Adipocyte (in vitro differentiated cells): ENCODE measurements at regions not wholly inside any gene's neighbourhood (a gene's known extent, or its start where the extent isn't known, plus 50 kb on each side); places are given as distances from the start of the nearest gene placed in this dataset.

Experiments
- DNase-seq: peaks from one replicate; pipeline ENCODE4 v3.0.0-alpha.2; 2015; ENCODE audit warnings: low read depth
- H3K27me3 ChIP-seq: replicated peaks from 2 replicates; pipeline ENCODE4 v1.7.0; 2013; ENCODE audit warnings: mild to moderate bottlenecking, low read length, moderate library complexity; ENCODE audit not compliant: control insufficient read depth, insufficient read depth
- H3K36me3 ChIP-seq: 2 replicates; pipeline ENCODE4 v1.7.0; 2013; ENCODE audit warnings: low read length, mild to moderate bottlenecking, moderate library complexity; ENCODE audit not compliant: control insufficient read depth, insufficient read depth, severe bottlenecking
- H3K4me1 ChIP-seq: 2 replicates; pipeline ENCODE4 v1.7.0; 2013; ENCODE audit warnings: mild to moderate bottlenecking, low read length, moderate library complexity; ENCODE audit not compliant: control insufficient read depth, insufficient read depth
- H3K4me3 ChIP-seq: 2 replicates; pipeline ENCODE4 v1.7.0; 2013; ENCODE audit warnings: mild to moderate bottlenecking, low read length, moderate library complexity
- H3K9ac ChIP-seq: 2 replicates; pipeline ENCODE4 v1.7.0; 2013; ENCODE audit warnings: mild to moderate bottlenecking, low read length, moderate library complexity
- H3K9me3 ChIP-seq: 2 replicates; pipeline ENCODE4 v1.7.0; 2013; ENCODE audit warnings: mild to moderate bottlenecking, low read length, moderate library complexity; ENCODE audit not compliant: control insufficient read depth

DNA sequence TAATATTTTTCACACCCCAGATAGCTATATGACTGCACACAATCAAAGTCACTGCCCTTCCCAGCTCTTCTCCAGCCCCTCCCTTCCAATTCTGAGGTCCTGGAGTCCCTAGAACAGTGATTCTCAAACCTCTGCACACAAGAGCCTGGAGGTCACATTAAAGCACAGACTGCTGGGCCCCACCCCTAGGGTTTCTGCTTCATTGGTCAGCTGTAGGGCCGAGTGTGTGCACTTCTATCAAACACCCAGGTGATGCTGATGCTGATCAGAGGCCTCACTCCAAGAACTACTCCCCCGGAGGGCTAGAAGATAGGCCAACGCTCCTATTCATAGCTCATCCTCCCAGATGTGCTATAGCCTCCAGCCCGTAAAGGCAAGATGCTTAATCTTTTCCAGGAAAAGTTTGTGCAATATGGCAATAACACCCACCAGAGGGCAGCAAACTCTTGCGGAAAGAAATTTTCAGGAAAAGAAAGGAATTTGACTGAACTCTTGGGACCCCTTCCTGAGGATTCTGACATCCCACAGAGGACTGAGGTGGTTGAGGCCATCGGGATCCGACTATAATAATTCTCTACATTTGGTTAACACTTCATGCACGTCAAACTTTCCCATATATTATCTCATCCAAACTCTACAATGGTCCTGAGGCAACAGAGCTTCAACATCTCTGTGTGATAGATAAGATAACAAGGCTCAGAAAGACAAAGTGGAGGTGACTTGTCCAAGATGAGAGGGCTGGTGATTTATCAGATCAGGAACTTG lies 194.2 kb upstream of the PKDCC start:
- Histone ChIP-seq H3K36me3 (no peaks in the 10 kb centered on the region), H3K27me3 (no peaks in the 10 kb centered on the region), H3K4me3 (no peak overlapping the region), H3K4me1 (peaks cover 9% of the 10 kb centered on the region), H3K9ac (no peak overlapping the region), H3K9me3 (no peaks in the 10 kb centered on the region)
- peak; percentile 87 for DNase-seq

DNA sequence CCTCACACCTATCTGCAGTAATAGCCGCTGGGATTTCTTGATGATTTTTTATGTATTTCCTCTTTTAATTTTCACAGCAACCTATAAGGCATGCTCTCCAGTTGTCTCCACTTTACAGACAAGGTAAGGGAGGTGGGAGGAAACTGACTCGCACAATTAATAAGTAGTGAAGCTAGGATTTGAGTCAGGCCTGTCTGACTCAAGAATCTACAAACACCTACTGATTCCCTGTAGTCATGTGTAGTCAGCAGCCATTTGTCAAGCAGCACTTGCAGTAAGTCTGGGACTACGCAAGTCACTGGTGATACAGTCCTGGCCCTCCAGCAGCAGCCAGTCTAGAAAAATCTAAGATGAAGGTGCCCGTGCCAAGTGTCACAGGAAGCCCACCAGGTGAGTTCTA lies 193.6 kb upstream of the PKDCC start:
- Histone ChIP-seq H3K4me3 (no peak overlapping the region), H3K9ac (no peak overlapping the region), H3K4me1 (peaks cover 9% of the 10 kb centered on the region), H3K36me3 (no peaks in the 10 kb centered on the region), H3K9me3 (no peaks in the 10 kb centered on the region), H3K27me3 (no peaks in the 10 kb centered on the region)
- no peak for DNase-seq

DNA sequence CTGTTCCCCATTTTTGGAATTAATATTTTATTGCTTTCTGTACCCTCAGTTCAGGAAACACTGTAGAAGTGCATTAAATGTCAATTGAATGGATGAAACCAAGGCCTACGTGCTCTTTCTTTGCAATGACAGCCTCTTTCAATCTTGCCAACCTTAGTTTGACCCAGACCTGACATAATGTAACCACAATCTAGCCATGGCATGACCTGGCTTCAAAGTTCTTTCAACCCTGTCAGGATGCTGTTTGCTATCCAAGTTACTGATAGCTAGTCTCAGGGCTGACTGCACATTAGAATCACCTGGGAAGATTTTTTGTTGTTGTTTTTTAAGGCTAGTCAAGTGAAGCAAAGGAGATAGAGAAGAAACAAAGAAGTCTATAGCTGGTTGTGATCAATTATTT lies 190.9 kb upstream of the PKDCC start:
- H3K9me3 ChIP-seq = no peaks in the 10 kb centered on the region
- no peak overlapping the region for H3K9ac ChIP-seq
- peaks cover 30% of the 10 kb centered on the region for H3K4me1 ChIP-seq
- DNase-seq = no peak
- H3K27me3 ChIP-seq = no peaks in the 10 kb centered on the region
- no peak overlapping the region for H3K4me3 ChIP-seq
- H3K36me3 ChIP-seq = no peaks in the 10 kb centered on the region

DNA sequence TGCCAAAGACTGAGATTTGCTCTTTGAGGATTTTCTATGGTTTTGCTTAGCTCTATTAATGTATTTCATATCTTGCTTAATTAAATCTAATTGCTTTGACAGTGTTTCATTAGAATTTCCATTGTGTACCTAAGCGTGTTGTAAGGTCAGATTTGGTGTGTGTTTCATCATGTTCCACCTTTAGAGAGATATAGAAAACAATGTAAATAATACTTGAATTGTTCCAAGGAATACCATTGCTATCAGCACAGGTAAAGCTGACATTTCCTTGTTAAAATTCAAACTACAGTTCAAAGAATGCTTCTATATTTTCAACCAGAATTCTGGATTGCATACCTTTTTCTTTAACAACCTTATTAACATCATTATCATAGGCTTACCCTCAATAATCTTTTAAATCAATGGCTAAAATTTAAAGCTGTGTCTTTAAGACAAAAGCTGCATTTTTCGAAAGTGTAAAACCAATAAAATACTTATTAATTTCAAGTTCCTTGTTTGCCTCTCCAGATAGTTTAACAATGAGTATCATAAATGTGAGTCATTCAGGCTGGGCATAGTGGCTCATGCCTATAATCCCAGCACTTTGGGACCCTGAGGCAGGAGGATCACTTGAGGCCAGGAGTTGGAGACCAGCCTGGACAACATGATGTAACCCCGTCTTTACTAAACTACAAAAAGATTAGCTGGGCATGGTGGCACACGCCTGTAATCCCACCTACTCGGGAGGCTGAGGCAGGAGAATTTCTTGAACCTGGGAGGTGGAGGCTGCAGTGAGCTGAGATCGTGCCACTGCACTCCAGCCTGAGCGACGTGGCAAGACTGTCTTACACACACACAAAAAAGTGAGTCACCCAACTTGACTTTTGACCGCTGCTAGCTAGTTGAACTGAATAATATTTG lies 188.0 kb upstream of the PKDCC start:
- peak overlapping the region; percentile 67 for H3K4me3 ChIP-seq
- no peaks in the 10 kb centered on the region for H3K9me3 ChIP-seq
- no peaks in the 10 kb centered on the region for H3K36me3 ChIP-seq
- no peaks in the 10 kb centered on the region for H3K27me3 ChIP-seq
- peak; percentile 43 for DNase-seq
- H3K4me1 ChIP-seq = peaks cover 26% of the 10 kb centered on the region
- H3K9ac ChIP-seq = peak overlapping the region; percentile 77

DNA sequence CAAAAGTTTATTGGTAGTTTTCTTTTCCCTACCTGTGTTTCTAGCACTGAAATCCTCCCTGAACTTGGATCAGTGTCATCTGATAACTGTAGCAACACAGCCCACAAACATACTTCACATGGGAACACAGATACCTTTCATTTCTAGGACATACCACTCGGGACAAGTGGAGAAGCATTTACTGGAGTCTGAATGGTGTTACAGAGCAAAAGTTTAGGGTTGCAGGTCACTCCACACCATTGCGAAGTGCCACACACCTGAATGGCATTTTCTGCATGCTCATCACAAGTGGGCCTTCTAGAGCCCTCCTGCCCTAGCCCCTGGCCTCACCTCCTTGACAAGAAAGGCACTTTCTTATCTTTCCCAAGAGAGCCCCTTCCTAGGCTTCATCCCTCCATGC lies 184.8 kb upstream of the PKDCC start:
- H3K9me3 ChIP-seq = no peaks in the 10 kb centered on the region
- no peaks in the 10 kb centered on the region for H3K27me3 ChIP-seq
- no peak overlapping the region for H3K4me3 ChIP-seq
- no peak for DNase-seq
- H3K9ac ChIP-seq = no peak overlapping the region
- peaks cover 52% of the 10 kb centered on the region for H3K4me1 ChIP-seq
- no peaks in the 10 kb centered on the region for H3K36me3 ChIP-seq

DNA sequence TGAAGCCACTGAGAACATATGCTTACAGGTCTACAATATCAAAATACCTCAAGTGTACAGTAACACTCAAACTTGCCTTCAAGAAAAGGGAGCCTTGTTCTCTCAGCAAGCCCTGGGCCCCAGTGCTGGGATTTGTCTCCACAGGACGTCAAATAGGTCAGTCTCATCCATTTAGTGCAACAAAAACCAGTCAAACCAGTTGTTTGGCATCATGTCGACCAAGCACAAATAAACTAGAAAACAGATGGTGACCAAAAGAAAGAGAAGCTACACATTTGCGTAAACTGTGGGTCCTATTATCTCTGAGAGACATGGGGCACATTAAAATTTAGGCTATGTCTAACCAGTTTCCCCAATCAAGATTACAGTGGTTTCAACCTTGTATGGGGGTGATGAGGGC lies 182.6 kb upstream of the PKDCC start:
- H3K4me1 ChIP-seq = peaks cover 52% of the 10 kb centered on the region
- H3K27me3 ChIP-seq = no peaks in the 10 kb centered on the region
- H3K9me3 ChIP-seq = no peaks in the 10 kb centered on the region
- H3K36me3 ChIP-seq = no peaks in the 10 kb centered on the region
- H3K9ac ChIP-seq = no peak overlapping the region
- no peak overlapping the region for H3K4me3 ChIP-seq
- no peak for DNase-seq

DNA sequence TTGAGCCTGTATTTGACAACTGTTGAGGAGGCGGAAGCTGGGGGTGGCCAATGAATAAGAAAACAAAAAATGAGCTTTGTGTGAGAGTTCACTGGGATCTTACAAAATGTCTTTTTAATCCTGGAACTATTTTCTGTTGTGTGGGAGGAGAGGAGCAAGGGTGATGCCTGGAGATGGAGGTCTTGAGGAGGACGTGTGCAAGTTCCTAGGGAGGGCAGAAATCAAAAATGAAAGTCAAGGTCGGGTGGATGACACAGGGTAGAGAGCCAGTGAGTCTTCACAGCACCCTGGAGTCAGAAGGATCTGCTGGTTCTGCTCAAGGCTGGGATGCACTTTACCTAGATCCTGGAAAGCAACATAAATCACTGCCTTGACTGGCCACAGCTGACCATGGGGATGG lies 180.3 kb upstream of the PKDCC start:
- Histone ChIP-seq H3K9me3 (no peaks in the 10 kb centered on the region), H3K4me3 (peak overlapping the region; percentile 67), H3K36me3 (no peaks in the 10 kb centered on the region), H3K27me3 (no peaks in the 10 kb centered on the region), H3K9ac (peak overlapping the region; percentile 78), H3K4me1 (peaks cover 52% of the 10 kb centered on the region)
- DNase-seq = no peak

DNA sequence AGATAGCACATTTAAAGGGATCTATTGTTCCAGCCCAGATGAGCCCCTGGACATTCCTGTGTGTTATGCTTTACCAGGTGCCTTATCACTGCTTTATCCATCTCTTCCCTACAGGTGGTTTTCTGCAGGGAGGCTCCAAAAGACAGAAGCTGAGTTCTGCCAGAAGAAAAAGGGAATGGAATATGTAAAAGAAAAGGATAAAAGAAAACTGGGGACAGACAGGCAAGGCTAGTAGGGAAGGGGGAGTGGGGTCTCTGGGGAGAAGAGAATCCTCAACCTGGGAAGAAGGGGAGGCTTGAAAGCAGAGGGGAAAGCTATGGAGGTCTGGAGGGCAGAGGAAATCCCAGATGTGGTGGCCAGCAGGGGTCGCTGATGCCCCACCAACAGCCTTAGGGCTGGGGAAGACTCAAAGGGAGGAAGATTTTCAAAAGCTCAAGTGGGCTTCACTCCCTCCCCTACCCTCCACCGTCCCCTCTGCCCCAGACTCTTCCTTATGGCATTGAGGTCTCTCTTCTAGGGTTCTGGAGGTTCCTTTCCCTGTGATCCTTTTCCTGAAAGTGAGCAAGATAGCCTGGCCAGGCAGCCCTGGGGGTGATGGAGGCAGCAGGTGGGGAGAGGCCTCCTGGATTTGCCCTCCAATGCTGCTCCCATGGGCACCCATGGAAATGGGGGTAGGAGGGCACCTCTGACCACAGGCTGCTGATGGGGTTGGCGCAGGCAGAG lies 178.1 kb upstream of the PKDCC start:
- peak; percentile 83 for DNase-seq
- Histone ChIP-seq H3K4me3 (no peak overlapping the region), H3K36me3 (no peaks in the 10 kb centered on the region), H3K27me3 (no peaks in the 10 kb centered on the region), H3K9me3 (no peaks in the 10 kb centered on the region), H3K9ac (peak overlapping the region; percentile 34), H3K4me1 (peaks cover 61% of the 10 kb centered on the region)

GRCh38 chr2:41870265-41870585 lies 177.6 kb upstream of the PKDCC start:
- Histone ChIP-seq H3K27me3 (no peaks in the 10 kb centered on the region), H3K4me1 (peaks cover 61% of the 10 kb centered on the region), H3K36me3 (no peaks in the 10 kb centered on the region), H3K9ac (peak overlapping the region; percentile 34), H3K9me3 (no peaks in the 10 kb centered on the region), H3K4me3 (no peak overlapping the region)
- no peak for DNase-seq

DNA sequence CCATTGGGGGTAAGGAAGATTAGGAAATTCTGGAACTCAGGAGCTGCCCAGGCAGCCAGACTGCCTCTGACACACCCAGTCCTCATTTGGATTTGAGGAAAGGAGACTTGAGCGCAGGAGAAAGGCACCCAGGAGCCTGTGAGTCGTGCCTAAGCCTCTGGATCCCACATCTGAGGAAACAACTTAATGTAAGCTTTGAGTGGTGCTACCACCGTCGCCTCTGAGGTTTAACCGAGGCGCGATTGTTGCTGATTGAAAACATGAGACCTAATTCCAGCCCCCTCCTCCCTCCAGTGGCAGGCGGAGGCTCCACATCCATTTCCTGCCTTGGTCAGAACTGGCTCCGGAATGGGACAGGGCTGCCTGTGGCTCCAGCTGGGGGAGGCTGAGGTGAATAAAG lies 176.7 kb upstream of the PKDCC start:
- peak overlapping the region; percentile 46 for H3K9ac ChIP-seq
- DNase-seq = no peak
- H3K9me3 ChIP-seq = no peaks in the 10 kb centered on the region

DNA sequence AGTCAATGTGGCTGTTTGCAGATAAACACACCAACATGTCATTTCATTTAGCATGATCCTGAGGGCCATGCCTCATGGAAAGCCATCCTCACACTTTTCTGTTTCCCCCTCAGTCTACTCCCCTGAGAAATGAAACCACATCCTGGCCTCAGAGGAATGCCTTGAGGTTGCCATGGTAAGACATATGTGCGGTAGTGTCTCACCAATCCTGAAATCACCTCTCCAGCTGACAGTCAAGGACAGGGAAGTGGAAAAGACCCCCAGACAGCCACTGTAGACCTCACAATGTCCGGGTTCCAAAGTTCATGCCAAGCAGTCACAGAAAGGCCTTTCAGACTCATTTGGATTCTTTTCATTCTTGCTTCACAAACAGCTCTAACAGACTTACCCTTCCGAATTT lies 175.2 kb upstream of the PKDCC start:
- no peak overlapping the region for H3K4me3 ChIP-seq
- no peaks in the 10 kb centered on the region for H3K9me3 ChIP-seq
- H3K9ac ChIP-seq = no peak overlapping the region
- peaks cover 39% of the 10 kb centered on the region for H3K4me1 ChIP-seq
- no peak for DNase-seq
- H3K36me3 ChIP-seq = no peaks in the 10 kb centered on the region
- no peaks in the 10 kb centered on the region for H3K27me3 ChIP-seq

More for the DNA sequence above, 176.7 kb upstream of the PKDCC start:
- H3K36me3 ChIP-seq = no peaks in the 10 kb centered on the region
- H3K4me3 ChIP-seq = no peak overlapping the region
- no peaks in the 10 kb centered on the region for H3K27me3 ChIP-seq
- H3K4me1 ChIP-seq = peaks cover 55% of the 10 kb centered on the region
